ENCODE measurements at regions not wholly inside any gene's neighbourhood (a gene's known extent, or its start where the extent isn't known, plus 50 kb on each side); places are given as distances from the start of the nearest gene placed in this dataset.

- DNase-seq (ENCODE audit: low read depth, low spot score), result no peak
- no peak overlapping the region for H3K4me3 ChIP-seq (ENCODE audit: low read length)
These were observed 466.6 kb upstream of the TNP1 start for GRCh38 chr2:217326238-217327022.

GRCh38 chr2:217325816-217326215 lies 466.0 kb upstream of the TNP1 start:
- DNase-seq (ENCODE audit: low read depth, low spot score), result no peak
- no peak overlapping the region for H3K4me3 ChIP-seq (ENCODE audit: low read length)

GRCh38 chr2:217325251-217325650 lies 465.4 kb upstream of the TNP1 start:
- H3K4me3 ChIP-seq (ENCODE audit: low read length), result no peak overlapping the region
- DNase-seq (ENCODE audit: low read depth, low spot score), result no peak

- H3K4me3 ChIP-seq (ENCODE audit: low read length), result no peak overlapping the region
- peak; percentile 73 for DNase-seq (ENCODE audit: low read depth, low spot score)
These were observed 456.9 kb upstream of the TNP1 start for GRCh38 chr2:217316743-217317142.

- no peak overlapping the region for H3K4me3 ChIP-seq (ENCODE audit: low read length)
- DNase-seq (ENCODE audit: low read depth, low spot score), result no peak
These were observed 454.2 kb upstream of the TNP1 start for GRCh38 chr2:217314021-217314460.

GRCh38 chr2:217313386-217313785 lies 453.5 kb upstream of the TNP1 start:
- H3K4me3 ChIP-seq (ENCODE audit: low read length), result no peak overlapping the region
- no peak for DNase-seq (ENCODE audit: low read depth, low spot score)

- no peak overlapping the region for H3K4me3 ChIP-seq (ENCODE audit: low read length)
- DNase-seq (ENCODE audit: low read depth, low spot score), result no peak
These were observed 449.2 kb upstream of the TNP1 start for GRCh38 chr2:217309056-217309455.

GRCh38 chr2:217307023-217307422 lies 447.2 kb upstream of the TNP1 start:
- DNase-seq (ENCODE audit: low read depth, low spot score), result no peak
- no peak overlapping the region for H3K4me3 ChIP-seq (ENCODE audit: low read length)

GRCh38 chr2:217305882-217306281 lies 446.0 kb upstream of the TNP1 start:
- no peak overlapping the region for H3K4me3 ChIP-seq (ENCODE audit: low read length)
- no peak for DNase-seq (ENCODE audit: low read depth, low spot score)

- DNase-seq (ENCODE audit: low read depth, low spot score), result no peak
- H3K4me3 ChIP-seq (ENCODE audit: low read length), result no peak overlapping the region
These were observed 444.7 kb upstream of the TNP1 start for GRCh38 chr2:217304582-217304981.

- no peak for DNase-seq (ENCODE audit: low read depth, low spot score)
- no peak overlapping the region for H3K4me3 ChIP-seq (ENCODE audit: low read length)
These were observed 443.0 kb upstream of the TNP1 start for GRCh38 chr2:217302856-217303255.

GRCh38 chr2:217301142-217301925 lies 441.5 kb upstream of the TNP1 start:
- DNase-seq (ENCODE audit: low read depth, low spot score), result no peak
- H3K4me3 ChIP-seq (ENCODE audit: low read length), result no peak overlapping the region

GRCh38 chr2:217299590-217299989 lies 439.7 kb upstream of the TNP1 start:
- DNase-seq (ENCODE audit: low read depth, low spot score), result no peak
- H3K4me3 ChIP-seq (ENCODE audit: low read length), result no peak overlapping the region

- no peak overlapping the region for H3K4me3 ChIP-seq (ENCODE audit: low read length)
- DNase-seq (ENCODE audit: low read depth, low spot score), result no peak
These were observed 437.2 kb upstream of the TNP1 start for GRCh38 chr2:217297096-217297495.

- no peak overlapping the region for H3K4me3 ChIP-seq (ENCODE audit: low read length)
- DNase-seq (ENCODE audit: low read depth, low spot score), result no peak
These were observed 435.0 kb upstream of the TNP1 start for GRCh38 chr2:217294818-217295217.

- H3K4me3 ChIP-seq (ENCODE audit: low read length), result no peak overlapping the region
- DNase-seq (ENCODE audit: low read depth, low spot score), result no peak
These were observed 434.3 kb upstream of the TNP1 start for GRCh38 chr2:217294211-217294610.

- DNase-seq (ENCODE audit: low read depth, low spot score), result no peak
- no peak overlapping the region for H3K4me3 ChIP-seq (ENCODE audit: low read length)
These were observed 433.7 kb upstream of the TNP1 start for GRCh38 chr2:217293607-217294006.

- no peak for DNase-seq (ENCODE audit: low read depth, low spot score)
- H3K4me3 ChIP-seq (ENCODE audit: low read length), result no peak overlapping the region
These were observed 433.2 kb upstream of the TNP1 start for GRCh38 chr2:217293046-217293445.

- no peak overlapping the region for H3K4me3 ChIP-seq (ENCODE audit: low read length)
- no peak for DNase-seq (ENCODE audit: low read depth, low spot score)
These were observed 431.4 kb upstream of the TNP1 start for GRCh38 chr2:217291259-217291658.

- H3K4me3 ChIP-seq (ENCODE audit: low read length), result no peak overlapping the region
- DNase-seq (ENCODE audit: low read depth, low spot score), result no peak
These were observed 430.6 kb upstream of the TNP1 start for GRCh38 chr2:217290467-217290866.

- no peak for DNase-seq (ENCODE audit: low read depth, low spot score)
- no peak overlapping the region for H3K4me3 ChIP-seq (ENCODE audit: low read length)
These were observed 430.0 kb upstream of the TNP1 start for GRCh38 chr2:217289907-217290280.

Data from Jurkat, Clone E6-1 (cell line).